Left cardiac atrium (tissue), 4 donors: ENCODE measurements at regions not wholly inside any gene's neighbourhood (a gene's known extent, or its start where the extent isn't known, plus 50 kb on each side); places are given as distances from the start of the nearest gene placed in this dataset.

Source experiments
- ATAC-seq, 2 donors: fragments of 200-7000 bp; cut with Tn5 transposase; one replicate each; pipeline ENCODE4 v1.9.1; 2020; ENCODE audit warnings: mild to moderate bottlenecking in 2 of 2, moderate library complexity in 2 of 2
- DNase-seq: peaks from one replicate; pipeline ENCODE4 v3.0.0-alpha.2; 2020
- intact Hi-C, 2 donors: fragments of 100-400 bp; cut with DNase I; formaldehyde crosslinking; loops; one replicate each; pipeline versions ENCODE4 v1.14.1 to v1.15.1; 2022 to 2023
- donor health status: DM: no; HTN: yes; CAD: no.
- donor health status: DM: no; HTN: yes; CAD: no; lungs with severe emphysema.
- donor health status: DM: yes; HTN: yes; CAD: no.
- donor health status: Dilated cardiomyopathy.

DNA sequence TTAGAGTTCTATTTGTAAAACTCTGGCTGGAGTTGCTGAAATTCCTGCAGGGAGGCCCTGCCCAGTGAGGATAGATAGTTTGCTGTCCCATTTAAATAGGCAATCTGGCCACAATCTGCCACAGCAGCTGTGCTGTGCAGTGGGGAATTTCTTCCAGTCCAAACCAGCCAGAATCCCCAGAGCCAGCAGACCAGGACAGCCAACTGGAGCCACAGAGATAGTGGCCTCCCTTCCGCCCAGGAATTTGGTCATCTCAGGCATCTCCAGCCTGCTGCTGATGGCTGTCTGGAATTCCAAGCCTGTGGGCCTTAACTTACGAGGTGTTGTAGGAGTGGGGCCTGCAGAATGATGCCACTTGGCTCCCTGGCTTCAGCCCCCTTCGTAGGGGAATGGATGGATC is 643.4 kb downstream of the DNAJB9 start:
- peak in 1 of 2 donors; percentile 8 for ATAC-seq
- intact Hi-C loops, result no loop called here

DNA sequence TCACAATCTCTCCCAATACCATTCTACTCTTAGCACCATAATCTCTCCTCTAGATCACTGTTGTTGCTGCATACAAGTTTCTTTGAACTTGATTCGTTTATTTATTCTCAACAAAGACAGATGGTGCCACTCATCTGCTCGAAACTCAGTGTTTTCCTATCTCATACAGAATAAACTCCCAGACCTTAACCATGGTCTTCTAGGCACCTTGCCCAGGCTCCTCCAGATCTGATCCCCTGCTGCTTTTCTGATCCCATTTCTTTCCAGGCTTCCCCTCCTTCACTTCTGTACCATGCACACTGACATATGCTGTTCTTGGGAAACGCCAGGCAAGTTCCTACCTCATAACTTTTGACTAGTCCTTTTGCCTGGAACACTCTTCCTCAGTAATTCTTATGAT is 645.7 kb downstream of the DNAJB9 start:
- intact Hi-C loops, result no loop called here
- ATAC-seq (no peak), DNase-seq (no peak)

More for the DNA sequence above, 643.4 kb downstream of the DNAJB9 start:
- no peak for DNase-seq

DNA sequence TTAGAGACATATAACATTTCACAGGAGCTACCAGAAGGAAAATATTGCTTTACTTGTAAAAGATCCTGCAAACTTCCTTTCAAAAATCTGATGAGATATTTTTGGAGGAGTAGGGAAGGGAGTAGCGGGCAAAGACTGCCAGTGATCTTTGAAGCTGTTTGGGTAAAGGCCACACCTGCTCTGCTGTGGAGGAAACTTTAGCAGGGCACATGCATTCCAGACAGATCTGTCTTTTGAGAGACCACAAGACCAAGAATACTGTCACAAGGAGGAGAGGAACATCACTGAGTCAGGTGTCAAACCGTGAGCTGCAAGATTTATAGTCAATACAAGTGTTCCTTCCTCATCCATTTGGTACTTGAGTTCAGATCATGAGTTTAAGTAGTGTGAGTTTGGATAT is 654.4 kb downstream of the DNAJB9 start:
- DNase-seq (no peak), ATAC-seq (no peak)
- intact Hi-C loops, result no loop called here

DNA sequence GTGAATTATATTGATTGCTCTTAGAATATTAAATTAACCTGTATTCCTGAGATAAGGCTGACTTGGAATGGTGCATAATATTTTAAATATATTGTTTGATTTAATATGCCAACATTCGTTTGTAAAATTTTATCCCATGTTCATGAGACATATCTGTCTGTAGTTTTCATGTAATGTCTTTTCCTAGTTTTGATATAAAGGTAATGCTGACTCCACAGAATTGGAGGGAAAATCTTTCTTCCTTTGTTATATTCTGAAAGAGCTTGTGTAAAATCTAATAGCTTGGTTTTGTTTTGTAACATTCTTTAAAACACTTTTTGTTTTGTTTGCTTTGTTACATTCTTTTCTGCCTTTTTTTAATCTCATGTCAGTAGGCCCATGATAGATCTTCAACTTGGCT is 657.0 kb downstream of the DNAJB9 start:
- intact Hi-C loops, result no loop called here
- ATAC-seq (no peak), DNase-seq (no peak)

DNA sequence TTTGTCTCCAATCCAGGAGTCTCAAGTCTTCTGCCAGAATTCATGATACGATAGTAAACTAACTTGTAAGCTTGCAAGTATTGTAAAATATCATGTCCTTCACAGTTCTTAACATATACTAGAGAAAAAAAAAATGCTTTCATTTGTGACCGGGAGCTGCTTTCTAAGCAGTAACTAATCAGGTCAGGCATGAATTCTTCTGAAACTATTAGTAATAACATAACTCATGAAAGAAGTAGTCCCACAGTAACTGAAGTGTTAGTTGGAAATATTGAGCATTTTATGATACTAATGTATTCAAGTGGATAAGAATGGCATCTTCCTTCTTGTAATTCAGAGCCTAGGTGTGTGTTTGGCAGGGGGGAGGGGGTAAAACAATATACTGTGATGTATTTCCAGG is 665.6 kb downstream of the DNAJB9 start:
- ATAC-seq, result no peak
- intact Hi-C loops, result no loop called here

DNA sequence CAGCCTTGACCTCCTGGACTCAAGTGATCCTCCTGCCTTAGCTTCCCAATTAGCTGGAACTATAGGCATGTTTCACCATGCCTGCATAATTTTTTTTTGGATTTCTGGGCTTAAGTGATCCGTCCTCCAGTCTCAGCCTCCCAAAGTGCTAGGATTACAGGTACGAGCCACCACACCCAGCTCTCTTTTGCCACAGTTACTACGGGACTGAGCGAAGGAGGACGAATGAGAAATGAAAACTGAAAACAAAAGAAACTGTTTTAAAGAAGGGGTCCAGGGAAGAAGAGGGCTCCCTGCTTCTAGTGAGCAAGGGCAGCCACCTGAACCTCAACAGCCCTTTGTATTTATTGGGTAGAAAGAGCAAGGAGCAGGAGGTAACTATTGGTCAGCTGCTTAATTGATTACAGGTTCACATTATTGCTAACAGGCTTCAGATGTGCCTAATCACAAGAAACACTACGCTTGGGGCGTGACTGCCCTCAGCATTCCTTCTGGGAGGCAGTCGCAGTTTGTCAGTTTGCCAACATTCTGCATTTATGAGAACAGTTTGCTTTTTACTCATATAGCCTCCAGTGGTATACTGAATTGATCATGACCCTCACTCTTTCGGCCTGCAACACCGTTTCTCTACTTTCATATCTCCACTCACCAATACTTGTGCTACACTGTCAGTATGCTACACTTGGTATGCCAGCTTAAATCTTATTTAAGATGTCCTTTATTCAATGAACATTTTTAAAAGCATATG is 676.8 kb downstream of the DNAJB9 start:
- DNase-seq (no peak), ATAC-seq (no peak)
- intact Hi-C loops, result no loop called here

More for the DNA sequence above, 665.6 kb downstream of the DNAJB9 start:
- DNase-seq, result no peak

DNA sequence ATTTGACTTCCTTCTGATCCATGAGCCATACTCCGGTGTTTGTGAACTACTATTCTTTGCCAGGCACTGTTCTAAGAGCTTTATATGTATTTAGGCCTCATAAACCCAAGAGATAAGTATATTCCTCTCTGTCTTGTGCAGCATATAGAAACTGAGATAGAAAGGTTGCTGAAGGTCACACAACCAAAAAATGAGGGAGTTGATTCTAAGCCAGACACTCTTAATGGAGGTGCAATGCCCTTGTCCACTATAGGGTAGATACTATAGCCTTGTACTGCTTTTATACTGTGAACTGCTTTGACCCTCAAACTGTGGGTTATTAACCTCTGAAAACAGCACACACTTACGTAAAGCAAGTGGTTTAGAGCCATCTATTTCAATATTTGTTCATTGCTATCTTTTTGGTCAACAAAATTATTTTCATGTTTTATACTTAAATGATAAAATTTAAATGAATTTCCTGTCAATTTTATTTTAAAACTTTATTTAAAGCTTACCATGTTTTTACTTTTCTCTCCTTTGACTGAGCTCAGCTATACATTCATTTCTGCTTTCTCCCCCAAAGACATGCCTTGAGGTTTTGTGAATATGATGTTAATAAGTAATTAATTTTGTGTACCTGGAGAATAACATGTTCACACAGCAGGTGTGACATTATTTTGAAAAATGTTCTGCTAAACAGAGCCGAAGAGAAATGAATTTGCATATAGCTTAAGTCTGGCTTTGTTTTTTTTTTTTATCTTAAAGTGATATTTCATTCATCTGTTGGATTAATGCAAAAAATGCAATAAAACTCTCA is 687.3 kb downstream of the DNAJB9 start:
- ATAC-seq (no peak), DNase-seq (no peak)
- intact Hi-C loops, result no loop called here

DNA sequence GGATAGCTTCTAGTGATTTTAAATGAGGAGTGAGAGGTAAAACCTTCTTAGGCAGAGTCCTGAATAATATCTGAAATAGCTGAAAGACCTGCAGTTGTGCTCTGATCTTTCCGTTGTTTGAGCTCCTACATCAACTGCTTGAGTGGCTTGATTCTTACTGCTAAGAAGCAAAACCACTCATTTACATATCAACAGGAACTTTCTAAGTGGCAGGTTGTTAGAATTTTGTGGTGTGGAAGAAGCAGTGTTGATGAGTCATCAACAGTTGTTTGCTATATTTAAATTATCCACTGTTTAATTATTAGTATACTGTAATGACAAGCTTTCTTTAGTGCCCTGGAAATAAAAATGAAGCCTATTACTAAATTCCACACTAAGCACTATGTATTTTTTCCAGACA is 689.5 kb downstream of the DNAJB9 start:
- ATAC-seq (no peak), DNase-seq (no peak)
- intact Hi-C loops, result no loop called here

DNA sequence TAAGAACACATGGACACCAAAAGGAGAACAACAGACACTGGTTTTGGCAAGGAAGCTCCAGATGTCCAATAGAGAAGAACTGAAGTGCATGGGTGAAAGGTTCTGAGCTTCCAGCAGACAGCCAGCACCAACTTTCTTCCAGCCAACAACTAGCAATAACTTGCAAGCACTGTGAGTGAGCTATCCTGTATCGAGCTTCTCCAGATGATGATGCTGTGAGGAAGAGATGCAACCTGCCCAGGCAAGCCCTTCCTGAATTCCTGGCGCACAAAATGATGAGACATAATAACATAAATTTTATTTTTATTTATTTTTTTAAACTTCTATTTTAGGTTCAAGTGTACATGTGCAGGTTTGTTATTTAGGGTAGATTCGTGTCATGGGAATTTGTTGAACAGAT is 692.1 kb downstream of the DNAJB9 start:
- no peak for DNase-seq
- no peak for ATAC-seq
- intact Hi-C loops, result no loop called here

DNA sequence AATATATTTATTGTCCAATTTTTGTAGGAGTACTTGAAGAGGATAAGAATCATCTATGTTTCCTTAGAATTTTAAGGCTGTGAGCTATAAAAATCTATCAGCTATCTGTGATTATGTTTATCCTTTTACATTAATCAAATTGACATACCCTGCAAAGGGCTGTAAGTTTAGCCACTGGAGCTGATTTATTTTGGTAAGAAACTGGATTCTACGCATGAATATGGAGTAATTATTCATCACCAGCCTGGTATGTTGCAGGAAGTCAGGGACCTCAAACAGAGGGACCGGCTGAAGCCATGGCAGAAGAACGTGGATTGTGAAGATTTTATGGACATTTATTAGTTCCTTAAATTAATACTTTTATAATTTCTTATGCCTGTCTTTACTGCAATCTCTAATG is 696.9 kb downstream of the DNAJB9 start:
- intact Hi-C loops, result no loop called here
- no peak for DNase-seq
- no peak for ATAC-seq

DNA sequence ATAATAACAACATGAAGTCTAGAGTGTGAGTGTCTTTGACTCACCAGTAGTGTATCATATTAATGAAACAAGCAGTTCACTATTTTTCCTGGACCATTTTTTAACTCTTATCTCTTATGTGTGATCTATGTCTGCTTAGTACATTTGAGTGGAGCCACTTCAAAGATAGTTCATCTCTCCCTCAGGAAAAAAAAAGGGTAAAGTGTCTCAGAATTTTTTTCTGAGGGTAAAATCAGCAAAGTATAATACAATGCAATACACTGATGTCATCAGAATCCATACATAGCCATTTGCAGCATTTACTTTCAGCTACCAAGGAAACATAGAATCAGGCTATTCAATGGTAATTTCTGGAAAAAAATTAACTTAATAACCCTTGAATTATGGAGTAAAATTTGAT is 706.7 kb downstream of the DNAJB9 start:
- intact Hi-C loops, result no loop called here
- ATAC-seq (no peak), DNase-seq (no peak)

DNA sequence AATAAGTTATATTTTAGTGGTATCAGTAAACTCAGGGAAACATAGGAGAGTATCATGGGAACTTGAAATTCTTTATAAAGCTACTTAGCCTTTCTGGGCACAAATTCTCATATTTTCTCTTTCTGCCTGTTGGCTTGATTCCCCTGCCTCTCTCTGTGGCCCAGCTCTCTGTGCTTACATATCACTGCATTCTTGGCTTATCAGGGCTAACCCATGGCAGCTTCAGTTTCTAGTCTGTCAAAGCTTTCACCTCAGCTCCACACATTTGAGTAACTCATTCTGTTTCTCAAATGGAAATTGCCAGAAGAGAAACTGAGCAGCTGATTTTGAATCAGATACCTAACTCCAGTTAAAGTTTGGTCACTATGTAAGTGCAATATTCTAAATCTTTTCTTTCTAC is 713.1 kb downstream of the DNAJB9 start:
- ATAC-seq (peak; percentile 79 to 92), DNase-seq (no peak)
- intact Hi-C loops, result no loop called here

DNA sequence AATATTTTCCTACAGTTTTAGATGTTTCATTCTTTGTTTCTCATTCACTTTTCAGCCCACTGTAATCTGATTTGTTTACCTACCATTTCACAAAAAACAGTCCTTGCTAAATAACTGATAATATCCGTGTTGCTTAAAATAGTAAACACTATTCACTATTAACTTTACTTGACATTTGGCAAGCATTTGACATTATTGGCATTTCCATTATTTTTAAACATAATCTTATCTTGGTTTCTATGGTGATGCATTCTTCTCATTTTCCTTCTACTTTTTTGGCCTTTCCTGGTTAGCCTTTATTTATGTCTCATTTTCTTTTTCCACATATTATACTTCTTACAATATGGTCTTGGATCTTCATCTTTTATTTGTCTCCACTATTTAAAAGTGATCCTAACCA is 715.3 kb downstream of the DNAJB9 start:
- peak in 1 of 2 donors; percentile 23 for ATAC-seq
- intact Hi-C loops, result no loop called here
- DNase-seq, result no peak

DNA sequence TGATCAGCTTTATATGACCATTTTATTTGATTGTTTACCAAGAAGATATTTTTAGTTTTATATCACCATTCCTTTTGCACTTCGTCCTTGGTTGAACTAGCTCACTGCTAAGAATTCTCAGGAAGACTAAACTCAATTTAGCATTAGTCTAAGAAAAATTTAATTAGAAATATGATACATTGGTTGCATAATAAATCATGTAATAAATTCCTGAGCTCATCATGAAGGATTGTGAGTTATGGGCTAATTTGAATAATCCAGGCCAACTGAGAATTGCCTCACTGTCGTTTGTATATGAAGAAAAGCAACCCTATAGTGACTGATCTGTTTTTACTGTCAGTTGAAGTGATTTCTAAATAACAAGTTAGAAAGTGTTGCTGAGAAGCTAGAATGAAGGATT is 725.5 kb downstream of the DNAJB9 start:
- intact Hi-C loops, result no loop called here
- DNase-seq (no peak), ATAC-seq (no peak)

DNA sequence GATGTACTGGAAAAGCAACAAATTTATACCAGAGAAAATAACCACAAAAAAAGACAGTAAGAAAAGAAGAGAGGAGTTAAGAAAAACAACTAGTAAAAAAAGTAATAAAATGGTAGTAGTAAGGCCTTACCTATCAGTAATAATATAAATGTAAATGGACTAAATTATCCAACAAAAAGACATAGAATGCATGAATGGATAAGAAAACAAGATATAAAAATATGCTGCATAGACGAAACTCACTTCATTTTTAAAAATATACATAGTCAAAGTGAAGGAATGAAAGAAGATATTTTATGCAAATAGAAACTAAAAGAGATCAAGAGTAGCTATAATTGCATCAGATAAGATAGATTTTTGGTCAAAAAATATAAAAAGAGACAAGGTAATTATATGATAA is 739.1 kb downstream of the DNAJB9 start:
- ATAC-seq (no peak), DNase-seq (no peak)
- intact Hi-C loops, result no loop called here

DNA sequence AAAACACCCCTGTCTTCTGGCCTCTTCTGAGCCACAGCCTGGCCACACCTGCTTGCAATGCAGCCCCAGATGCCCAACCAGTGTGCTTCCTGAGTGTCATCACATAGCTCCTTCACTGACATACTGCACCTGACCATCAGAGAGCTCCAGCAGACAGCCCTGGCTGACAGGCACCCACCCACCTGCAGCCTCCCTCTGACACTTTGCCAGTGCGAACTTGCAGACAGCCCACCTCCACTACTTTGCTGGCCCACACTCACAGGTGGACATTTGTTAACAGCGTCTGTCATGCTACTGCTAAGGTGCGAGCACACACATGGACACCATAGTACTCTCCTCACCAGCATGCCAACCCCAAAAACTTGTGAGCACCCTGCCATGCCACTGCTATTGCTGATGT is 740.1 kb downstream of the DNAJB9 start:
- no peak for ATAC-seq
- intact Hi-C loops, result no loop called here
- no peak for DNase-seq

DNA sequence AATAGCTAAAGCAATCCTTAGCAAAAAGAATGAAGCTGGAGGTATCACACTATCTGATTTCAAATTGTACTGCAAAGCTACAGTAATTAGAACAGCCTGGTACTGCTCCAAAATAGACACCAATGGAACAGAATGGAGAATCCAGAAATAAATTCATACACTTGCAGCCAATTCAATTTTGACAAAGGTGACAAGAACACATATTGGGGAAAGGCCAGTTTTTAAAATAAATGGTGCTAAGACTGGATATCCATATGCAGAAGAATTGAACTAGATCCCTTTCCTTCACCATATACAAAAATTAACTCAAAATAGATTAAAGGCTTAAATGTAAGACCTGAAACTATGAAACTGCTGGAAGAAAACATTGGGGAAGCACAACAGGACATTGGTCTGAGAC is 748.5 kb downstream of the DNAJB9 start:
- DNase-seq (no peak), ATAC-seq (no peak)
- intact Hi-C loops, result no loop called here

DNA sequence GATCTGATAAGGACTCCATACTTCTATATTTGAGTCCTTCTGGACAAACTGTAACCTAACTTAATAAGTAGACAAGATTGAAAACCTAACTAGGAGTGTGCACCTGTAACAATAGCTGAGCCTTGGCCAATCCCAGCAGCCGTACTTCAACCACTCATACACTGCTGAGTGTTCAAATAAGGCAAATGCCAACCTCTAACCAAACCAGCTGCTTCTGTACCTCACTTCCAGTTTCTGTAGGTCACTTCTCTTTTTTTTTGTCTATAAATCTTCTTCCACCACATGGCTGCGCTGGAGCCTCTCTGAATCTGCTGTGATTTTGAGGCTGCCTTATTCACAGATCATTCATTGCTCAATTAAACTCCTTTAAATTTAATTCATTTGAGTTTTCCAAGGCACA is 753.2 kb downstream of the DNAJB9 start:
- ATAC-seq, result no peak
- intact Hi-C loops, result no loop called here

DNA sequence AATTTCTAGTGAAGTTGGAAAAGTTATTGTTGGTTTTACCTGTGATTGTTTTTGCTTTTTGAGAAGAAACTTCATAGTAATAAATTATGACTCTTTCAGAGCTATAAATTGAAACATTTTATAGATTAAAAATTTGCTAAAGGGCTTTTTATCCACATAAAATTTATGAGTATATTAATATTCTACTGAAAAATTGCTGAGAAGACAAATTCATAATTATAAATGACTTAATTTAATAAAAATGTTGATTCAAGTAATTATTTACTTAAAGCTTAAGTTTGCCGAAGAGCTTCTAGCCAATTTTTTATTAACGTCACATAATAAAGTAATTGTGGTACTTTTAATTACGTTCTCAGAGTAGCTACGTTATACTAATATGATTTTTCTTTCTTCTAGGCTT is 761.7 kb downstream of the DNAJB9 start:
- no peak for ATAC-seq
- no peak for DNase-seq
- intact Hi-C loops, result no loop called here

More for the DNA sequence above, 753.2 kb downstream of the DNAJB9 start:
- no peak for DNase-seq

DNA sequence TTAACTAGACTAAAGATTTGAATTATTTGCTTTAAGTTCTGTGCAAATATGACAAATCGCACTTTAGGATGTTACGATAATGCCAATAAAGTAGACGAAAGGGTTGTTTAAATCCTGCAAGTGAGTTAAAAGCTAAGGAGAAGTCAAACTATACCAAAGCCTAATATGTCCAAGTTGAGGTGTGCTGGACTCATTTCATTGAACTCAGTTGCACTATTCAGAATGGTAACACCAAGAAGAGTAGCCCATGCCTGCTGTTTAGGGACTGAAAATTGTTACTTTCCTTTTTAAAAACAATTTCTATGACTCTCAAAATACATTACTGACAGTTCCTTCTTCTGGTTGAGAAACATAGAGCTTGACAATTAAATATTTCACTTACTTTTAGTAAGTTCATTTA is 766.3 kb downstream of the DNAJB9 start:
- intact Hi-C loops, result no loop called here
- ATAC-seq (no peak), DNase-seq (no peak)

DNA sequence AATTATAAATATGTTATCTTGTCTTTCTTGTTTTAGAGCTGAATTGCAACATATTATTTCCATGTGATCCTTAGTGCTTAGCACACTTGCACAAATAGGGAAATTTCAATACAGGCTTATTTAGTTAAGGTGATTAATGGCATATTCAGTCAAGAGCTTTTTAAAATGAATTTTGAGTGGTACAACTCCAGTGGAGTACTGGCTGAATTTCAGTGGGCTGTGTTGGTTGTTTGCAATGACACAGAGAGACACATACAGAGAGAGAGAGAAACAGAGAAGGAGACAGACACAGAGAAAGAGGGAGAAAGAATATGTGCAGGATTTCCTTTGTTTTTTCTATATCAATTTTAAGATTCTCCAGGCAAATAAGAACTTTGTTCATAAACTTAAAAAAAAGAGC is 766.9 kb downstream of the DNAJB9 start:
- DNase-seq (no peak), ATAC-seq (no peak)
- intact Hi-C loops, result no loop called here
